Activated CD8-positive, alpha-beta memory T cell treated with anti-CD3 and anti-CD28 coated beads, Interleukin-2, amount 10 ng/mL, durations not matched to agents 7 days and 5 days (primary cell): ENCODE measurements at regions not wholly inside any gene's neighbourhood (a gene's known extent, or its start where the extent isn't known, plus 50 kb on each side); places are given as distances from the start of the nearest gene placed in this dataset. TPM values are rescaled to one million over a fixed set of nuclear protein-coding genes. Genes with fewer than 3 reads are reported as not detected.

Experiments used
- ATAC-seq: fragments of 150-1000 bp; cut with Tn5 transposase; one replicate; pipeline ENCODE4 v1.10.0; 2021; ENCODE audit warnings: moderate library complexity
- CTCF ChIA-PET: fragments of 350-600 bp; sonication (Branson Sonifier 250); formaldehyde crosslinking; loops from one replicate; lab custom pipeline; 2021; ENCODE audit warnings: antibody characterized with exemption; lab: Charles Lee
- DNase-seq: peaks from one replicate; pipeline ENCODE4 v3.0.0-alpha.2; 2020
- H3K27ac Mint-ChIP-seq: one replicate; pipeline ENCODE4 v1.8.0; 2021; ENCODE audit warnings: mild to moderate bottlenecking, mixed read lengths
- H3K27me3 Mint-ChIP-seq: one replicate; pipeline ENCODE4 v1.8.0; 2021; ENCODE audit warnings: mixed read lengths
- H3K36me3 Mint-ChIP-seq: one replicate; pipeline ENCODE4 v1.8.0; 2021; ENCODE audit warnings: mild to moderate bottlenecking, mixed read lengths
- H3K4me1 Mint-ChIP-seq: one replicate; pipeline ENCODE4 v1.8.0; 2021; ENCODE audit warnings: mixed read lengths
- H3K4me3 Mint-ChIP-seq: one replicate; pipeline ENCODE4 v1.8.0; 2021; ENCODE audit warnings: mild to moderate bottlenecking, moderate library complexity, mixed read lengths
- H3K9me3 Mint-ChIP-seq: one replicate; pipeline ENCODE4 v1.8.0; 2022; ENCODE audit warnings: low read depth, mixed read lengths
- microRNA-seq: library from miRNA; unstranded; fragments of <30 nt; microRNA quantifications from one replicate; pipeline ENCODE4 v1.2.0, GENCODE V29; 2022

GRCh38 chr3:118833075-118833474 lies 201.6 kb downstream of the IGSF11 start:
- CTCF ChIA-PET: no interaction called here
- ATAC-seq: no peak
- no peak for DNase-seq
- no peak overlapping the region for H3K4me3 Mint-ChIP-seq
- peaks cover 12% of the 10 kb centered on the region for H3K27me3 Mint-ChIP-seq
- no peaks in the 10 kb centered on the region for H3K9me3 Mint-ChIP-seq
- H3K27ac Mint-ChIP-seq: no peak overlapping the region
- H3K36me3 Mint-ChIP-seq: no peaks in the 10 kb centered on the region
- H3K4me1 Mint-ChIP-seq: no peaks in the 10 kb centered on the region

DNA sequence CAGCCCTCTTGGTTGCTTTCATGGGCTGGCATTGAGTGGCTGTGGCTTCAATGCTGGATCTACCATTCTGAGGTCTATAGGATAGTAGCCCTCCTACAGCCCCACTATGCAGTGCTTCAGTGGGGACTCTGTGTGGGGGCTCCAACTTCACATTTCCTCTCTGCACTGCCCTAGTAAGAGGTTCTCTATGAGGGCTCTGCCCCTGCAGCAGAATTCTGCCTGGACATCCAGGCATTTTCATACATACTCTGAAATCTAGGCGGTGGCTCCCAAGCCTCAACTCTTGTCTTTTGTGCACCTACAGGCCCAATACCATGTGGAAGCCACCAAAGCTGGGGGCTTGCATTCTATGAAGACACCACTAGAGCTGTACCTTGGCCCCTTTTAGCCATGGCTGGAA lies 195.8 kb downstream of the IGSF11 start:
- CTCF ChIA-PET: no interaction called here
- ATAC-seq (no peak), DNase-seq (no peak)
- H3K4me3 Mint-ChIP-seq: no peak overlapping the region
- peaks cover 3% of the 10 kb centered on the region for H3K36me3 Mint-ChIP-seq
- peaks cover 8% of the 10 kb centered on the region for H3K27me3 Mint-ChIP-seq
- H3K4me1 Mint-ChIP-seq: no peaks in the 10 kb centered on the region
- H3K9me3 Mint-ChIP-seq: peaks cover 16% of the 10 kb centered on the region
- H3K27ac Mint-ChIP-seq: no peak overlapping the region

DNA sequence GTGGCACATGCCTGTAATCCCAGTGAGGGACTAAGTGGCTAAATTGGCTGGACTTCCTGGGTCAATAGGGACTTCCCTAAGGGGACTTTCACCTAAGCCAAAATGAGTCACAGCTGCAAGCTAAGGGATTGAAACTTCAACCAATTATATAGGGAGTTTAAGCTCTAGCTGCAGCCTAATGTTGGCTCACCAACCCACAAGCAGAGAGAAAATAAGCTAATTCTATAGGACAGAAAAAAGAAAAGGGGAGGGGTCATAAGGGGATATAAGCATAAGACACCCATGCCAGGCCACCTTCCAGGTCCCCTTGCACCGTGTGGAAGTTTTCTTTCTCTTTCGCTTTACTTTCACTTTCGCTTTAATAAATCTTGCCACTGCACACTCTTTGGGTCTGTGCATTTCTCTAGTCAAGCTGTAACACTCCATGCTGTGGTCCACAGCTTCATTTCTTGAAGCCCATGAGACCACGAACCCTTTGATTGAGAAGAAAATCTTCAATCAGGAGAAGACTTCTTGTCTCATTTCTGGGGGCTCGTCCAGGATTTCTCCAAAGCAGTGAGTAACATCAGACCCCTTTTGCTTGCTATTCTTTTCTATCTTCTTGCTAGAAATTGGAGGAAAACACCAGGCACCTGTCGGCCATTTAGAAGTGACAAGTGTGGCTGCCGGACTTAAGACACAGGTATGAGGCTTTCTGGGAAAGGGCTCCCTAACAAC lies 192.3 kb downstream of the IGSF11 start:
- ATAC-seq: no peak
- CTCF ChIA-PET: no interaction called here
- Mint-ChIP-seq H3K36me3 (peaks cover 3% of the 10 kb centered on the region), H3K4me1 (no peaks in the 10 kb centered on the region), H3K4me3 (no peak overlapping the region), H3K27ac (no peak overlapping the region), H3K9me3 (peaks cover 16% of the 10 kb centered on the region), H3K27me3 (no peaks in the 10 kb centered on the region)
- DNase-seq: no peak

GRCh38 chr3:118846176-118846575 lies 188.5 kb downstream of the IGSF11 start:
- no peak overlapping the region for H3K27ac Mint-ChIP-seq
- H3K4me1 Mint-ChIP-seq: no peaks in the 10 kb centered on the region
- CTCF ChIA-PET: no interaction called here
- DNase-seq (no peak), ATAC-seq (no peak)
- H3K27me3 Mint-ChIP-seq: no peaks in the 10 kb centered on the region
- H3K4me3 Mint-ChIP-seq: no peak overlapping the region
- H3K9me3 Mint-ChIP-seq: peaks cover 14% of the 10 kb centered on the region
- peaks cover 5% of the 10 kb centered on the region for H3K36me3 Mint-ChIP-seq

Small RNAs in the stretch of these regions (microRNA-seq; reads per million reads assigned to microRNA genes)
- gene MIR4447: not detected
